GM23338 (cell line): ENCODE measurements at regions not wholly inside any gene's neighbourhood (a gene's known extent, or its start where the extent isn't known, plus 50 kb on each side); places are given as distances from the start of the nearest gene placed in this dataset.

Source experiments
- ATAC-seq: fragments of 200-7000 bp; cut with Tn5 transposase; 3 replicates; pipeline ENCODE4 v1.9.1; 2020
- DNase-seq: peaks from one replicate; pipeline ENCODE4 v3.0.0-alpha.2; 2015; ENCODE audit warnings: low spot score
- H2AFZ ChIP-seq: fragments of 200-600 bp; sonication (generic); 2 replicates; pipeline ENCODE4 v1.8.0; 2016; ENCODE audit warnings: antibody characterized with exemption, mild to moderate bottlenecking, moderate library complexity
- H3F3A ChIP-seq: fragments of 200-600 bp; sonication (generic); replicated peaks from 2 replicates; pipeline ENCODE4 v1.8.0; 2017; ENCODE audit warnings: antibody characterized with exemption, mixed run types, low read depth
- H3K27ac ChIP-seq: fragments of 200-600 bp; sonication (generic); 2 replicates; pipeline ENCODE4 v1.6.1; 2016; ENCODE audit warnings: low read depth
- H3K27me3 ChIP-seq: fragments of 200-600 bp; sonication (generic); 2 replicates; pipeline ENCODE4 v1.8.0; 2016; ENCODE audit warnings: mild to moderate bottlenecking, mixed run types, moderate library complexity; ENCODE audit not compliant: insufficient read depth
- H3K36me3 ChIP-seq: fragments of 200-600 bp; sonication (generic); 2 replicates; pipeline ENCODE4 v1.8.0; 2016; ENCODE audit warnings: mild to moderate bottlenecking; ENCODE audit not compliant: insufficient read depth
- H3K4me1 ChIP-seq: fragments of 200-600 bp; sonication (generic); 2 replicates; pipeline ENCODE4 v1.8.0; 2016; ENCODE audit warnings: mild to moderate bottlenecking, moderate library complexity; ENCODE audit not compliant: insufficient read depth
- H3K4me2 ChIP-seq: fragments of 200-600 bp; sonication (generic); 2 replicates; pipeline ENCODE4 v1.7.1; 2017; ENCODE audit warnings: mixed run types
- H3K4me3 ChIP-seq: fragments of 200-600 bp; sonication (generic); 2 replicates; pipeline ENCODE4 v1.6.1; 2016; ENCODE audit warnings: mixed run types
- H3K79me2 ChIP-seq: fragments of 200-600 bp; sonication (generic); replicated peaks from 2 replicates; pipeline ENCODE4 v1.8.0; 2017; ENCODE audit warnings: mild to moderate bottlenecking; ENCODE audit not compliant: insufficient read depth
- H3K9me2 ChIP-seq: fragments of 200-600 bp; sonication (generic); 2 replicates; pipeline ENCODE4 v1.8.0; 2017; ENCODE audit not compliant: insufficient read depth
- H4K20me1 ChIP-seq: fragments of 200-600 bp; sonication (generic); replicated peaks from 2 replicates; pipeline ENCODE4 v1.8.0; 2017; ENCODE audit warnings: mild to moderate bottlenecking; ENCODE audit not compliant: insufficient read depth
- H3K27ac Mint-ChIP-seq: 2 replicates; pipeline ENCODE4 v1.8.0; 2020; ENCODE audit warnings: inconsistent platforms, mild to moderate bottlenecking, moderate library complexity, mixed read lengths
- H3K27me3 Mint-ChIP-seq: 3 replicates; pipeline ENCODE4 v1.8.0; 2022; ENCODE audit warnings: low read depth, mild to moderate bottlenecking, moderate library complexity, mixed read lengths, inconsistent platforms; ENCODE audit not compliant: insufficient read depth, poor library complexity
- H3K36me3 Mint-ChIP-seq: 3 replicates; pipeline ENCODE4 v1.8.0; 2021; ENCODE audit warnings: low read depth, mild to moderate bottlenecking, inconsistent platforms, moderate library complexity, mixed read lengths
- H3K4me1 Mint-ChIP-seq: 3 replicates; pipeline ENCODE4 v1.8.0; 2020; ENCODE audit warnings: mild to moderate bottlenecking, inconsistent platforms, mixed read lengths
- H3K4me3 Mint-ChIP-seq: 3 replicates; pipeline ENCODE4 v1.8.0; 2021; ENCODE audit warnings: moderate library complexity, mild to moderate bottlenecking, inconsistent platforms, mixed read lengths
- H3K9me3 Mint-ChIP-seq: 3 replicates; pipeline ENCODE4 v1.8.0; 2020; ENCODE audit warnings: moderate library complexity, mild to moderate bottlenecking, inconsistent platforms, mixed read lengths
- CREB1 ChIP-seq: fragments of 250-450 bp; sonication (Bioruptor Pico); IDR thresholded peaks from 2 replicates; pipeline ENCODE4 v1.5.0; 2020; ENCODE audit warnings: low read depth, mild to moderate bottlenecking, moderate library complexity
- CTCF ChIP-seq, 2 experiments: fragments of 200-600 bp in 1 of 2; sonication (generic) in 1 of 2; conservative IDR thresholded peaks; 2 replicates each; pipeline versions ENCODE4 v1.5.1 to v1.6.1; 2016 to 2017; ENCODE audit warnings: antibody characterized with exemption in 2 of 2, low read depth in 2 of 2, mild to moderate bottlenecking in 2 of 2, moderate library complexity in 1 of 2
- ETS1 ChIP-seq: IDR thresholded peaks from 2 replicates; pipeline ENCODE4 v1.6.1; 2016; ENCODE audit warnings: antibody characterized with exemption
- EZH2 ChIP-seq: fragments of 200-600 bp; sonication (generic); IDR thresholded peaks from one replicate; pipeline ENCODE4 v1.8.0; 2017; ENCODE audit warnings: antibody characterized with exemption, mild to moderate bottlenecking, low read depth; ENCODE audit not compliant: unreplicated experiment
- EZH2phosphoT487 ChIP-seq: fragments of 200-600 bp; sonication (generic); IDR thresholded peaks from one replicate; pipeline ENCODE4 v1.8.1; 2018; ENCODE audit warnings: antibody characterized with exemption; ENCODE audit not compliant: unreplicated experiment
- JUNB ChIP-seq: IDR thresholded peaks from one replicate; pipeline ENCODE4 v1.6.1; 2016; ENCODE audit warnings: antibody characterized with exemption; ENCODE audit not compliant: unreplicated experiment
- NANOG ChIP-seq: IDR thresholded peaks from 2 replicates; pipeline ENCODE4 v1.6.1; 2016; ENCODE audit warnings: antibody characterized with exemption, borderline replicate concordance
- POLR2AphosphoS5 ChIP-seq: IDR thresholded peaks from 2 replicates; pipeline ENCODE4 v1.6.1; 2016; ENCODE audit warnings: antibody characterized with exemption, low read depth
- REST ChIP-seq: IDR thresholded peaks from one replicate; pipeline ENCODE4 v1.6.1; 2018; ENCODE audit warnings: antibody characterized with exemption; ENCODE audit not compliant: unreplicated experiment
- STAT1 ChIP-seq: IDR thresholded peaks from one replicate; pipeline ENCODE4 v1.6.1; 2016; ENCODE audit warnings: antibody characterized with exemption; ENCODE audit not compliant: unreplicated experiment
- ZNF114 ChIP-seq: fragments of 250-450 bp; sonication (Bioruptor Pico); IDR thresholded peaks from 2 replicates; pipeline ENCODE4 v1.5.0; 2020; ENCODE audit warnings: mild to moderate bottlenecking, moderate library complexity
- ZNF331 ChIP-seq: fragments of 250-450 bp; sonication (Bioruptor Pico); IDR thresholded peaks from 2 replicates; pipeline ENCODE4 v1.5.0; 2020; ENCODE audit warnings: low read depth, mild to moderate bottlenecking, moderate library complexity
- ZNF462 ChIP-seq: fragments of 250-450 bp; sonication (Bioruptor Pico); IDR thresholded peaks from 2 replicates; pipeline ENCODE4 v1.5.0; 2020; ENCODE audit warnings: mild to moderate bottlenecking, moderate library complexity

- Histone ChIP-seq H3F3A (no peaks in the 10 kb centered on the region), H3K9me2 (no peaks in the 10 kb centered on the region; the same call in 1 of the 2 replicates), H3K4me1 (no peaks in the 10 kb centered on the region), H3K27me3 (no peaks in the 10 kb centered on the region), H3K4me2 (no peak overlapping the region), H3K36me3 (no peaks in the 10 kb centered on the region), H3K79me2 (no peaks in the 10 kb centered on the region), H3K27ac (no peak overlapping the region), H2AFZ (peak overlapping the region; percentile 34), H3K4me3 (no peak overlapping the region), H4K20me1 (no peaks in the 10 kb centered on the region)
- ATAC-seq (no peak), DNase-seq (no peak)
- no peaks in the 10 kb centered on the region for H3K36me3 Mint-ChIP-seq
- H3K27me3 Mint-ChIP-seq: peaks cover 2% of the 10 kb centered on the region
- H3K9me3 Mint-ChIP-seq: peaks cover 4% of the 10 kb centered on the region; the same call in 2 of the 3 replicates
- no peak overlapping the region for H3K4me3 Mint-ChIP-seq
- no peaks in the 10 kb centered on the region; the same call in 1 of the 3 replicates for H3K4me1 Mint-ChIP-seq
- TF ChIP-seq CTCF (conservative IDR thresholded peaks at IDR 0.05; ENCODE audit: low read depth in 2 of 2) (no peak), JUNB (no peak), ZNF331 (CRISPR knock-in tag) (no peak), NANOG (no peak), EZH2 (no peak), STAT1 (no peak), EZH2phosphoT487 (no peak), POLR2AphosphoS5 (no peak), CREB1 (CRISPR knock-in tag) (no peak), ZNF114 (CRISPR knock-in tag) (no peak), ZNF462 (CRISPR knock-in tag) (no peak), ETS1 (no peak), REST (no peak)
- H3K27ac Mint-ChIP-seq: no peak overlapping the region
Observed at GRCh38 chr4:123528501-123529277, 132.1 kb downstream of the SPRY1 start.
